Stimulated activated naive CD8-positive, alpha-beta T cell treated with anti-CD3 and anti-CD28 coated beads, Interleukin-15, Interleukin-2, amounts not matched to agents 100 U/mL and 50 U/mL, for 24 hours (primary cell): ENCODE measurements at regions not wholly inside any gene's neighbourhood (a gene's known extent, or its start where the extent isn't known, plus 50 kb on each side); places are given as distances from the start of the nearest gene placed in this dataset.

Source experiments
- ATAC-seq: fragments of 150-1000 bp; cut with Tn5 transposase; one replicate; pipeline ENCODE4 v1.10.0; 2021
- DNase-seq: peaks from one replicate; pipeline ENCODE4 v3.0.0; 2021

GRCh38 chr10:112054516-112054915, 129.0 kb downstream of the GPAM start:
- ATAC-seq (no peak), DNase-seq (no peak)

- no peak for ATAC-seq
- no peak for DNase-seq
Observed at GRCh38 chr10:112057072-112057471, 126.5 kb downstream of the GPAM start.

- ATAC-seq (no peak), DNase-seq (no peak)
Observed at GRCh38 chr10:112059220-112059619, 124.3 kb downstream of the GPAM start.

GRCh38 chr10:112071596-112072133, 111.9 kb downstream of the GPAM start:
- DNase-seq (no peak), ATAC-seq (no peak)

GRCh38 chr10:112078003-112078402, 105.6 kb downstream of the GPAM start:
- ATAC-seq: no peak

GRCh38 chr10:112080231-112080630, 103.3 kb downstream of the GPAM start:
- ATAC-seq: no peak
- no peak for DNase-seq

More at GRCh38 chr10:112078003-112078402, 105.6 kb downstream of the GPAM start:
- DNase-seq: no peak

GRCh38 chr10:112082120-112082519, 101.4 kb downstream of the GPAM start:
- no peak for ATAC-seq
- DNase-seq: no peak

- ATAC-seq (no peak), DNase-seq (no peak)
Observed at GRCh38 chr10:112083472-112083871, 100.1 kb downstream of the GPAM start.

GRCh38 chr10:112087953-112088456, 95.6 kb downstream of the GPAM start:
- no peak for DNase-seq
- no peak for ATAC-seq

GRCh38 chr10:112091703-112092102, 91.9 kb downstream of the GPAM start:
- no peak for ATAC-seq
- no peak for DNase-seq

- DNase-seq: no peak
- ATAC-seq: no peak
Observed at GRCh38 chr10:112092519-112092918, 91.0 kb downstream of the GPAM start.

- ATAC-seq: no peak
- no peak for DNase-seq
Observed at GRCh38 chr10:112094984-112095383, 88.6 kb downstream of the GPAM start.

- DNase-seq: no peak
- no peak for ATAC-seq
Observed at GRCh38 chr10:112095731-112096130, 87.8 kb downstream of the GPAM start.

GRCh38 chr10:112098682-112099081, 84.9 kb downstream of the GPAM start:
- ATAC-seq (no peak), DNase-seq (no peak)
